ENCODE measurements at regions not wholly inside any gene's neighbourhood (a gene's known extent, or its start where the extent isn't known, plus 50 kb on each side); places are given as distances from the start of the nearest gene placed in this dataset.

- no peaks in the 10 kb centered on the region for H3K36me3 ChIP-seq (ENCODE audit: control insufficient read depth, insufficient read depth, low read length)
- H3K27me3 ChIP-seq (ENCODE audit: control insufficient read depth, insufficient read depth, low read length), result no peaks in the 10 kb centered on the region
- H2BK20ac ChIP-seq (ENCODE audit: low read depth, low read length), result no peak overlapping the region
- no peak for TF ChIP-seq MAZ (IDR thresholded peaks at IDR 0.05; ENCODE audit: borderline replicate concordance, low read depth, low read length)
- no peaks in the 10 kb centered on the region for H4K20me1 ChIP-seq (ENCODE audit: insufficient read depth, low read length)
- H3K9me3 ChIP-seq (ENCODE audit: control insufficient read depth, insufficient read depth, low read length), result no peaks in the 10 kb centered on the region
- WGBS, 2 experiments (ENCODE audit: extremely low coverage in 2 of 2, insufficient read length in 1 of 2), result no CpG with 5 or more reads among the region's 4 CpGs
- H2AFZ ChIP-seq (replicated peaks; ENCODE audit: low read length, poor library complexity), result no peak overlapping the region
- no peak overlapping the region for H3K14ac ChIP-seq (replicated peaks; ENCODE audit: low read depth, low read length)
- no peak overlapping the region for H3K27ac ChIP-seq (ENCODE audit: insufficient read depth, low read length)
- H4K8ac ChIP-seq (ENCODE audit: low read depth in 2 of 2, low read length in 2 of 2), result no peak overlapping the region
- no peaks in the 10 kb centered on the region for H3K4me1 ChIP-seq (ENCODE audit: control insufficient read depth, insufficient read depth, low read length)
- DNase-seq (no peak), ATAC-seq (ENCODE audit: low read depth) (no peak)
- BruUV-seq (replicated peaks), result no TSS peak
- no peak overlapping the region for H3K4me3 ChIP-seq (ENCODE audit: insufficient read depth, low read depth, low read length)
- no peak overlapping the region for H3K56ac ChIP-seq (ENCODE audit: extremely low read depth, insufficient read depth, low read length)
- no peak overlapping the region for H3K4me2 ChIP-seq (ENCODE audit: low read depth, low read length)
- ChIA-PET POLR2A (ENCODE audit: unreplicated experiment) (no interaction called here), CTCF (no interaction called here)
- no peak overlapping the region for H3K9ac ChIP-seq (ENCODE audit: low read depth, low read length)
- H2BK5ac ChIP-seq (ENCODE audit: low read depth, low read length, poor library complexity, severe bottlenecking), result no peak overlapping the region
- no peaks in the 10 kb centered on the region for H3K79me1 ChIP-seq (ENCODE audit: low read depth in 1 of 2, low read length in 2 of 2)
- in situ Hi-C loops (cut with MboI; ENCODE audit: low sequenced_read_pairs) (no loop called here), intact Hi-C loops (cut with micrococcal nuclease) (no loop called here), dilution Hi-C loops (cut with HindIII; ENCODE audit: low sequenced_read_pairs, unreplicated experiment) (no loop called here)
- H4K5ac ChIP-seq (ENCODE audit: low read depth, low read length), result no peak overlapping the region
- H2AK9ac ChIP-seq (replicated peaks; ENCODE audit: low read depth, low read length, poor library complexity), result no peak overlapping the region
- H4K91ac ChIP-seq (ENCODE audit: insufficient read depth, low read depth, low read length), result no peak overlapping the region
- H2BK15ac ChIP-seq (ENCODE audit: low read depth, low read length), result no peak overlapping the region
- no peak overlapping the region for H3K4ac ChIP-seq (ENCODE audit: low read depth, low read length)
- no peak overlapping the region for H2AK5ac ChIP-seq (ENCODE audit: low read depth, low read length)
- no peak overlapping the region for H3K23ac ChIP-seq (ENCODE audit: low read depth, low read length)
- H3K9me1 ChIP-seq (ENCODE audit: insufficient read depth, low read length), result no peaks in the 10 kb centered on the region
- no peak overlapping the region for H3K18ac ChIP-seq (ENCODE audit: low read depth, low read length)
- no peak overlapping the region for H2BK120ac ChIP-seq (ENCODE audit: low read depth, low read length)
Observed at GRCh38 chr16:55037046-55037445, 106.4 kb downstream of the IRX5 start.

All from IMR-90 (cell line).